ENCODE measurements at regions not wholly inside any gene's neighbourhood (a gene's known extent, or its start where the extent isn't known, plus 50 kb on each side); places are given as distances from the start of the nearest gene placed in this dataset.
A peak's percentile ranks its signal among the peaks of the same experiment; 100 is the strongest.

- DNase-seq = peak; percentile 37
These were observed 53.5 kb upstream of the TBC1D9 start for GRCh38 chr4:140809676-140810075.

GRCh38 chr4:140808256-140808655 lies 52.1 kb upstream of the TBC1D9 start:
- DNase-seq = no peak

- peak; percentile 84 for DNase-seq
These were observed 51.5 kb upstream of the TBC1D9 start for GRCh38 chr4:140807491-140808252.

GRCh38 chr4:140806163-140806562 lies 50.0 kb upstream of the TBC1D9 start:
- peak; percentile 38 for DNase-seq
